ENCODE measurements at regions not wholly inside any gene's neighbourhood (a gene's known extent, or its start where the extent isn't known, plus 50 kb on each side); places are given as distances from the start of the nearest gene placed in this dataset.

DNA sequence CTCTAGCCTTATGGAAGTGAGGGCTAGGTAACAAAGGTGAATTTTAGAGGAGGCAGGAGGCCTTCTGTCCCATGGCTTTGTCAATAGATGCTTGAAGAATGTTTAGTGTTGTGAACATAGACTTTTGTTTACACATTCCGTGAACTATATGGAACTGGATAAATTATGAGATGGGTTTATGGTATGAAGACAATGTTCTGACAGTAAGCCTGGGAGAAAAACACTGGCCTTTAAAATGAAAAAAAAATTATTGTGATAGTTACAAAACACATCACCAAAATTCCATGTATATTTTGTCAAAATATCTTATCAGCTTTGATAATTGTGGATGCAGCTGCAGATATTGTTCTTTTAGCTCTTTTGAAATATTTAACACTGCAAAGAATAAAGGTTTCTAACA lies 251.5 kb upstream of the DCN start:
- 83% methylated on average over 1 of the region's 1 CpG for WGBS
- no peak for TF ChIP-seq FOXA1 (IDR thresholded peaks at IDR 0.05)
- no peak for TF ChIP-seq FOXA2 (IDR thresholded peaks at IDR 0.05)
- TF ChIP-seq HNF4A (conservative IDR thresholded peaks at IDR 0.05): no peak
- TF ChIP-seq MAX (IDR thresholded peaks at IDR 0.05): no peak
- TF ChIP-seq NR2F2 (IDR thresholded peaks at IDR 0.05): no peak
- no peak for TF ChIP-seq HNF4G (IDR thresholded peaks at IDR 0.05)
- TF ChIP-seq SP1 (IDR thresholded peaks at IDR 0.05): no peak
- TF ChIP-seq TAF1 (conservative IDR thresholded peaks at IDR 0.05): no peak
- TF ChIP-seq JUND (IDR thresholded peaks at IDR 0.05): no peak
- no peak for TF ChIP-seq YY1 (IDR thresholded peaks at IDR 0.05)
- TF ChIP-seq, protein P1, sequence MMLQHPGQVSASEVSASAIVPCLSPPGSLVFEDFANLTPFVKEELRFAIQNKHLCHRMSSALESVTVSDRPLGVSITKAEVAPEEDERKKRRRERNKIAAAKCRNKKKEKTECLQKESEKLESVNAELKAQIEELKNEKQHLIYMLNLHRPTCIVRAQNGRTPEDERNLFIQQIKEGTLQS (IDR thresholded peaks at IDR 0.05): no peak
- no peak for TF ChIP-seq RAD21 (IDR thresholded peaks at IDR 0.05)
- TF ChIP-seq, protein P2, sequence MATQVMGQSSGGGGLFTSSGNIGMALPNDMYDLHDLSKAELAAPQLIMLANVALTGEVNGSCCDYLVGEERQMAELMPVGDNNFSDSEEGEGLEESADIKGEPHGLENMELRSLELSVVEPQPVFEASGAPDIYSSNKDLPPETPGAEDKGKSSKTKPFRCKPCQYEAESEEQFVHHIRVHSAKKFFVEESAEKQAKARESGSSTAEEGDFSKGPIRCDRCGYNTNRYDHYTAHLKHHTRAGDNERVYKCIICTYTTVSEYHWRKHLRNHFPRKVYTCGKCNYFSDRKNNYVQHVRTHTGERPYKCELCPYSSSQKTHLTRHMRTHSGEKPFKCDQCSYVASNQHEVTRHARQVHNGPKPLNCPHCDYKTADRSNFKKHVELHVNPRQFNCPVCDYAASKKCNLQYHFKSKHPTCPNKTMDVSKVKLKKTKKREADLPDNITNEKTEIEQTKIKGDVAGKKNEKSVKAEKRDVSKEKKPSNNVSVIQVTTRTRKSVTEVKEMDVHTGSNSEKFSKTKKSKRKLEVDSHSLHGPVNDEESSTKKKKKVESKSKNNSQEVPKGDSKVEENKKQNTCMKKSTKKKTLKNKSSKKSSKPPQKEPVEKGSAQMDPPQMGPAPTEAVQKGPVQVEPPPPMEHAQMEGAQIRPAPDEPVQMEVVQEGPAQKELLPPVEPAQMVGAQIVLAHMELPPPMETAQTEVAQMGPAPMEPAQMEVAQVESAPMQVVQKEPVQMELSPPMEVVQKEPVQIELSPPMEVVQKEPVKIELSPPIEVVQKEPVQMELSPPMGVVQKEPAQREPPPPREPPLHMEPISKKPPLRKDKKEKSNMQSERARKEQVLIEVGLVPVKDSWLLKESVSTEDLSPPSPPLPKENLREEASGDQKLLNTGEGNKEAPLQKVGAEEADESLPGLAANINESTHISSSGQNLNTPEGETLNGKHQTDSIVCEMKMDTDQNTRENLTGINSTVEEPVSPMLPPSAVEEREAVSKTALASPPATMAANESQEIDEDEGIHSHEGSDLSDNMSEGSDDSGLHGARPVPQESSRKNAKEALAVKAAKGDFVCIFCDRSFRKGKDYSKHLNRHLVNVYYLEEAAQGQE (IDR thresholded peaks at IDR 0.05): no peak
- TF ChIP-seq GABPA (IDR thresholded peaks at IDR 0.05 in 1 of 2, conservative IDR thresholded peaks at IDR 0.05 in 1 of 2): no peak
- no peak for TF ChIP-seq EGR1 (IDR thresholded peaks at IDR 0.05; ENCODE audit: low read depth in 2 of 2)
- TF ChIP-seq, protein P3, sequence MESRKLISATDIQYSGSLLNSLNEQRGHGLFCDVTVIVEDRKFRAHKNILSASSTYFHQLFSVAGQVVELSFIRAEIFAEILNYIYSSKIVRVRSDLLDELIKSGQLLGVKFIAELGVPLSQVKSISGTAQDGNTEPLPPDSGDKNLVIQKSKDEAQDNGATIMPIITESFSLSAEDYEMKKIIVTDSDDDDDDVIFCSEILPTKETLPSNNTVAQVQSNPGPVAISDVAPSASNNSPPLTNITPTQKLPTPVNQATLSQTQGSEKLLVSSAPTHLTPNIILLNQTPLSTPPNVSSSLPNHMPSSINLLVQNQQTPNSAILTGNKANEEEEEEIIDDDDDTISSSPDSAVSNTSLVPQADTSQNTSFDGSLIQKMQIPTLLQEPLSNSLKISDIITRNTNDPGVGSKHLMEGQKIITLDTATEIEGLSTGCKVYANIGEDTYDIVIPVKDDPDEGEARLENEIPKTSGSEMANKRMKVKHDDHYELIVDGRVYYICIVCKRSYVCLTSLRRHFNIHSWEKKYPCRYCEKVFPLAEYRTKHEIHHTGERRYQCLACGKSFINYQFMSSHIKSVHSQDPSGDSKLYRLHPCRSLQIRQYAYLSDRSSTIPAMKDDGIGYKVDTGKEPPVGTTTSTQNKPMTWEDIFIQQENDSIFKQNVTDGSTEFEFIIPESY (IDR thresholded peaks at IDR 0.05): no peak
- DNase-seq (ENCODE audit: low spot score): no peak
- H3K4me3 ChIP-seq (ENCODE audit: low read depth in 1 of 3, low read length in 3 of 3): no peak overlapping the region
- H3K27ac ChIP-seq (ENCODE audit: low read depth in 1 of 2, low read length in 2 of 2): no peak overlapping the region
- no peaks in the 10 kb centered on the region for H3K27me3 ChIP-seq (ENCODE audit: control insufficient read depth in 4 of 4, insufficient read depth in 4 of 4, low read length in 3 of 4)
- no peaks in the 10 kb centered on the region for H3K9me3 ChIP-seq (ENCODE audit: control insufficient read depth in 4 of 4, low read length in 3 of 4)
- no peaks in the 10 kb centered on the region for H3K36me3 ChIP-seq (ENCODE audit: control insufficient read depth in 4 of 4, insufficient read depth in 3 of 4, low read depth in 1 of 4, low read length in 3 of 4)
- no peaks in the 10 kb centered on the region for H3K4me1 ChIP-seq (ENCODE audit: control insufficient read depth in 4 of 4, insufficient read depth in 4 of 4, low read length in 3 of 4)
- H3K9ac ChIP-seq (ENCODE audit: low read depth in 1 of 2, low read length in 2 of 2): no peak overlapping the region

DNA sequence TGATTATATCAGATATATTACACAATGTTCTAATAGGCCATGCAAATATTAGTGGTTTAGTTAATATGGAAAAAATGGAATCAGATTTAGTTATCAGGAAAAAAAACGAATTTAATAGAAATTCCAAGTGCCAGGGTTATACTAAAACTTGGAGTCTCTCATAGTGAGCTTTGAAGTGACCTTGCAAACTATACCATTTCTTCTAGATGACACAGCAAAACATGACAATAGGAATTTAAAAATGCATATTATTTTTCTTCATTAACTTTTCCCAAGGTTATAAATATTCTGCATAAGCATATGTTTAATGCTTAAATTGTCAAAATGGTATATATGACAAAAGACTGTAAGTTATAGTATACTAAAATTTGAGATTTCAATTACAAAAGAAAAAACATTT lies 250.1 kb upstream of the DCN start:
- Histone ChIP-seq H3K27ac (ENCODE audit: low read depth in 1 of 2, low read length in 2 of 2) (no peak overlapping the region), H3K9ac (ENCODE audit: low read depth in 1 of 2, low read length in 2 of 2) (no peak overlapping the region), H3K36me3 (ENCODE audit: control insufficient read depth in 4 of 4, insufficient read depth in 3 of 4, low read depth in 1 of 4, low read length in 3 of 4) (no peaks in the 10 kb centered on the region), H3K27me3 (ENCODE audit: control insufficient read depth in 4 of 4, insufficient read depth in 4 of 4, low read length in 3 of 4) (no peaks in the 10 kb centered on the region), H3K4me1 (ENCODE audit: control insufficient read depth in 4 of 4, insufficient read depth in 4 of 4, low read length in 3 of 4) (no peaks in the 10 kb centered on the region), H3K9me3 (ENCODE audit: control insufficient read depth in 4 of 4, low read length in 3 of 4) (no peaks in the 10 kb centered on the region), H3K4me3 (ENCODE audit: low read depth in 1 of 3, low read length in 3 of 3) (no peak overlapping the region)
- 36% methylated on average over 1 of the region's 1 CpG for WGBS
- DNase-seq (ENCODE audit: low spot score): no peak
- no peak for TF ChIP-seq SP1 (IDR thresholded peaks at IDR 0.05)
- TF ChIP-seq RXRA (IDR thresholded peaks at IDR 0.05): no peak
- TF ChIP-seq, protein P1 (IDR thresholded peaks at IDR 0.05): no peak
- no peak for TF ChIP-seq FOXA2 (IDR thresholded peaks at IDR 0.05)
- no peak for TF ChIP-seq GABPA (IDR thresholded peaks at IDR 0.05 in 1 of 2, conservative IDR thresholded peaks at IDR 0.05 in 1 of 2)
- TF ChIP-seq NR2F2 (IDR thresholded peaks at IDR 0.05): no peak
- TF ChIP-seq CTCF (IDR thresholded peaks at IDR 0.05; ENCODE audit: low read depth, low read length, missing input control): no peak
- TF ChIP-seq HNF4G (IDR thresholded peaks at IDR 0.05): no peak
- TF ChIP-seq RAD21 (IDR thresholded peaks at IDR 0.05): no peak
- no peak for TF ChIP-seq MAX (IDR thresholded peaks at IDR 0.05)
- TF ChIP-seq EGR1 (IDR thresholded peaks at IDR 0.05; ENCODE audit: low read depth in 2 of 2): no peak
- no peak for TF ChIP-seq FOXA1 (IDR thresholded peaks at IDR 0.05)
- TF ChIP-seq HNF4A (conservative IDR thresholded peaks at IDR 0.05): no peak
- TF ChIP-seq, protein P3 (IDR thresholded peaks at IDR 0.05): no peak

Data from liver (tissue), 8 donors.